ENCODE measurements at regions not wholly inside any gene's neighbourhood (a gene's known extent, or its start where the extent isn't known, plus 50 kb on each side); places are given as distances from the start of the nearest gene placed in this dataset.

DNA sequence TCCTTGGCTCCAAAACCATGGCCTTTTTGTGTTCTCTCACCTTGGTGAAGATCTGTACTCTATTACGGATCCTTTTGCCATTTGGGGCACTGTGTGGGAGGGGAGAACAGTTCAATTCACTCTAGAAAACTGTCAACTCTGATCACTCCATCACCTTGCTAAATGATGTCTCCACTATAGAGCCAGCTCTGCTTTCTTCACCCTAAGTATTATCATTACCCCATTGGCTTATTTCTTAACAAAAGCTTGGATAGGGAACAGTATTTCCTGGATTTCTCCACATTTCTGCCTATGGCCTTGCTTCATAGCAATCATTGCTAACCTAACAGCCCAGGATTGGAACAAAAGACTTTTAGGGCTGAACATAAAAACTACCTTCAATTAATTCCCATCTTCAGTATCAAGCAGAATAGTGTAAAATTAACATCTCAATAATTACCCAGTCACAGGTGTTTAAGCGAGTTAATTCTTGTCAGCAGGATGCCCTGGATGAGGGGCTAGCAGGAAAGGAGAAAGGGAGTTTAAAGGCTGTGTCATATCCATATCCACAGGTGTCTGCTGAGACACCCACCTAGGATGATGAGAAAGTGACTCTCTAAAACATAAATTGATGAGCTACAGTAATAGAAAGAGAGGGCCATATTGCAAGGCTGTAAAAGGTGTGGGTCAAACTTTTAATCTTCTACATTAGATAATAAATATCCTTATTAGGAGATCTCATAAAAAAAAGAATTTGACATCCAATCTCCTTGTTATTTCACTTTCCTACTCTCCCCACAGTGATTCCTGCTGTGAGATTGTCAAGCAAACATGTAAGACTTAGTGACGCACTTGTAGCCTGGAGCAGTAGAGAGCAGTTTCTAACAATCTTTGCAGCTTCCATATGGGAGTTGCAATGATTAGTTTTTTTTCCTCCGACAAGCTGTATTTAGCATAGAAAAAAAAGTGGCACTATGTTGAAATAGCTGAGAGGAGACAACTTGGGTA is 589.5 kb upstream of the NXPH2 start:
- no peaks in the 10 kb centered on the region for H3K36me3 ChIP-seq (ENCODE audit: control insufficient read depth in 2 of 2, extremely low read depth in 1 of 2, insufficient read depth in 2 of 2, low read length in 2 of 2)
- intact Hi-C loops (cut with micrococcal nuclease): no loop called here
- no peak overlapping the region for H3K27ac ChIP-seq (ENCODE audit: insufficient read depth, low read depth, low read length)
- H3K9ac ChIP-seq (replicated peaks; ENCODE audit: extremely low read depth, insufficient read depth, low read length): no peak overlapping the region
- dilution Hi-C loops (cut with MboI; ENCODE audit: extremely low pct_ligation_motif_present, low sequenced_read_pairs): no loop called here
- DNase-seq (ENCODE audit: low read depth, low spot score): no peak
- H3K4me2 ChIP-seq (ENCODE audit: insufficient read depth, low read length): no peak overlapping the region
- no peaks in the 10 kb centered on the region for H3K9me1 ChIP-seq (replicated peaks; ENCODE audit: control insufficient read depth, extremely low read depth, insufficient read depth, low read length)
- no peak overlapping the region for H3K4me3 ChIP-seq (replicated peaks in 1 of 3; ENCODE audit: insufficient read depth in 1 of 3, low read depth in 1 of 3, low read length in 3 of 3)
- no peak overlapping the region for H2AFZ ChIP-seq (ENCODE audit: low read depth, low read length)
- no peaks in the 10 kb centered on the region for H3K79me2 ChIP-seq (ENCODE audit: control insufficient read depth, insufficient read depth, low read length)
- BruUV-seq (replicated peaks): no TSS peak
- ChIA-PET POLR2A (no interaction called here), CTCF (no interaction called here)
- no peaks in the 10 kb centered on the region for H3K4me1 ChIP-seq (ENCODE audit: control insufficient read depth, extremely low read depth, insufficient read depth, low read length)
- H3K27me3 ChIP-seq (ENCODE audit: control insufficient read depth in 2 of 2, insufficient read depth in 2 of 2, low read length in 2 of 2): no peaks in the 10 kb centered on the region
- H3K9me3 ChIP-seq (replicated peaks; ENCODE audit: control insufficient read depth, insufficient read depth, low read length): peaks cover 3% of the 10 kb centered on the region
- H4K20me1 ChIP-seq (replicated peaks; ENCODE audit: control insufficient read depth, extremely low read depth, insufficient read depth, low read length): no peaks in the 10 kb centered on the region
- FAIRE-seq: no peak
- TF ChIP-seq, protein P1, sequence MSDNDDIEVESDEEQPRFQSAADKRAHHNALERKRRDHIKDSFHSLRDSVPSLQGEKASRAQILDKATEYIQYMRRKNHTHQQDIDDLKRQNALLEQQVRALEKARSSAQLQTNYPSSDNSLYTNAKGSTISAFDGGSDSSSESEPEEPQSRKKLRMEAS (IDR thresholded peaks at IDR 0.05; ENCODE audit: insufficient read depth, insufficient read length): no peak
- no peak for TF ChIP-seq FOS (IDR thresholded peaks at IDR 0.05; ENCODE audit: borderline replicate concordance, insufficient read depth, low read length)
- no peak for TF ChIP-seq GATA2 (IDR thresholded peaks at IDR 0.05; ENCODE audit: insufficient read depth, insufficient read length, low read depth, low read length)
- TF ChIP-seq POLR2AphosphoS5 (IDR thresholded peaks at IDR 0.05; ENCODE audit: insufficient read depth, low read depth, low read length): no peak
- TF ChIP-seq EZH2 (IDR thresholded peaks at IDR 0.05; ENCODE audit: borderline replicate concordance, low read depth, low read length, severe bottlenecking): no peak
- TF ChIP-seq POLR2A (IDR thresholded peaks at IDR 0.05; ENCODE audit: low read depth, low read length): no peak

DNA sequence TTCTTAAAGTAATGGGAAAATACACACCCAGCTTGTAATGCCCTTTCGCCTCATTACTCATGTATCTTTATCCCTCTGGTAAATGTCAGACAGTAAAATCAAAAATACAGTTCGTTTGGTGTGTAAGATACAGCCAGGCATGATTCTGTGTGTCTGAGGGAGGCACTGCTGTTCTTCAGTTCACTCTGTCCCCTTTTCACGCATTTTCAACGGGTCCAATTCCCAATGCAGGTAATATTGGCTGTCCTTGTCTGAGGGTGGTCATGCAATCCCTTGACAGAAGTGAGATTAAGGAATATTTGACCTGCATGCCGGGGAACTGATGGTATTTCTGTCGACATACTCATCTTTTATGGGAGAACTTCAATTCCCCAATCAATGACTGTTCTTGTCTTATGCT is 587.2 kb upstream of the NXPH2 start:
- Histone ChIP-seq H3K9ac (replicated peaks; ENCODE audit: extremely low read depth, insufficient read depth, low read length) (no peak overlapping the region), H3K27me3 (ENCODE audit: control insufficient read depth in 2 of 2, insufficient read depth in 2 of 2, low read length in 2 of 2) (no peaks in the 10 kb centered on the region), H3K36me3 (ENCODE audit: control insufficient read depth in 2 of 2, extremely low read depth in 1 of 2, insufficient read depth in 2 of 2, low read length in 2 of 2) (no peaks in the 10 kb centered on the region), H3K9me1 (replicated peaks; ENCODE audit: control insufficient read depth, extremely low read depth, insufficient read depth, low read length) (no peaks in the 10 kb centered on the region), H3K4me1 (ENCODE audit: control insufficient read depth, extremely low read depth, insufficient read depth, low read length) (no peaks in the 10 kb centered on the region), H3K4me3 (replicated peaks in 1 of 3; ENCODE audit: insufficient read depth in 1 of 3, low read depth in 1 of 3, low read length in 3 of 3) (no peak overlapping the region), H2AFZ (ENCODE audit: low read depth, low read length) (no peak overlapping the region), H3K9me3 (replicated peaks; ENCODE audit: control insufficient read depth, insufficient read depth, low read length) (peaks cover 3% of the 10 kb centered on the region), H3K27ac (ENCODE audit: insufficient read depth, low read depth, low read length) (no peak overlapping the region), H3K4me2 (ENCODE audit: insufficient read depth, low read length) (no peak overlapping the region), H3K79me2 (ENCODE audit: control insufficient read depth, insufficient read depth, low read length) (no peaks in the 10 kb centered on the region), H4K20me1 (replicated peaks; ENCODE audit: control insufficient read depth, extremely low read depth, insufficient read depth, low read length) (no peaks in the 10 kb centered on the region)
- ChIA-PET CTCF (no interaction called here), POLR2A (no interaction called here)
- FAIRE-seq (no peak), DNase-seq (ENCODE audit: low read depth, low spot score) (no peak)
- dilution Hi-C loops (cut with MboI; ENCODE audit: extremely low pct_ligation_motif_present, low sequenced_read_pairs) (no loop called here), intact Hi-C loops (cut with micrococcal nuclease) (no loop called here)
- TF ChIP-seq MYC (IDR thresholded peaks at IDR 0.05; ENCODE audit: low read depth, low read length) (no peak), FOS (IDR thresholded peaks at IDR 0.05; ENCODE audit: borderline replicate concordance, insufficient read depth, low read length) (no peak)
- TF ChIP-seq, protein P1 (IDR thresholded peaks at IDR 0.05; ENCODE audit: insufficient read depth, insufficient read length): no peak
- BruUV-seq (replicated peaks): no TSS peak
